GM13976 (cell line): ENCODE measurements at regions not wholly inside any gene's neighbourhood (a gene's known extent, or its start where the extent isn't known, plus 50 kb on each side); places are given as distances from the start of the nearest gene placed in this dataset.
"Not testable (repeated sequence)": the region's sequence is repeated elsewhere in the genome, so short reads cannot be mapped to it uniquely, and the experiment has no call there.

Source experiments
- DNase-seq: peaks from one replicate; pipeline ENCODE4 v3.0.0; 2012; ENCODE audit warnings: low spot score
- in situ Hi-C: fragments of 300-500 bp; cut with MboI; formaldehyde crosslinking; loops from one replicate; pipeline ENCODE4 v1.12.0; 2022; ENCODE audit warnings: low sequenced_read_pairs, mixed read lengths, inconsistent platforms; ENCODE audit not compliant: unreplicated experiment
- TF ChIP-seq, protein P1 (sequence below): IDR thresholded peaks from 2 replicates; pipeline ENCODE4 v1.5.1; 2012; ENCODE audit warnings: borderline replicate concordance, mild to moderate bottlenecking; ENCODE audit not compliant: insufficient read depth; ENCODE audit errors: extremely low read depth, missing control alignments, control extremely low read depth

DNA sequence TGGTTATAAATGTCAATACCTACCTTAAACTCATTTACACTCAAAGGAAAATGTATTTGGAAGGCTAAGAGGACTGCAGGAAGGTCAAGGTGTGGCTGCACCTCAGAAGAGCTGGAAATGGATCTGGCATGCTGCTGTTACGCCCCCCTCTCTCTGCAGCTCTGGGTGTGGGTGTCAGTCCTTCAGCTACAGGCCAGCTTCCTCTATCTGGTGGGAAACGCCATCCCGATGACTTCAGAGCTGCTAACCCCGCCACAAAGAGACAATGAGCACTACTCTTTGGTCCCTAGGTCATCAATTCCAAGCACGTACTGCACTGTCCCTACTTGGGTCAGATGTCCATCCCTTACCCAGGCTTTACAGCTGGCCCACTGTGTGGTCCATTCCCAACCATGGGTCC is 74.2 kb downstream of the TEX35 start:
- TF ChIP-seq, protein P1, sequence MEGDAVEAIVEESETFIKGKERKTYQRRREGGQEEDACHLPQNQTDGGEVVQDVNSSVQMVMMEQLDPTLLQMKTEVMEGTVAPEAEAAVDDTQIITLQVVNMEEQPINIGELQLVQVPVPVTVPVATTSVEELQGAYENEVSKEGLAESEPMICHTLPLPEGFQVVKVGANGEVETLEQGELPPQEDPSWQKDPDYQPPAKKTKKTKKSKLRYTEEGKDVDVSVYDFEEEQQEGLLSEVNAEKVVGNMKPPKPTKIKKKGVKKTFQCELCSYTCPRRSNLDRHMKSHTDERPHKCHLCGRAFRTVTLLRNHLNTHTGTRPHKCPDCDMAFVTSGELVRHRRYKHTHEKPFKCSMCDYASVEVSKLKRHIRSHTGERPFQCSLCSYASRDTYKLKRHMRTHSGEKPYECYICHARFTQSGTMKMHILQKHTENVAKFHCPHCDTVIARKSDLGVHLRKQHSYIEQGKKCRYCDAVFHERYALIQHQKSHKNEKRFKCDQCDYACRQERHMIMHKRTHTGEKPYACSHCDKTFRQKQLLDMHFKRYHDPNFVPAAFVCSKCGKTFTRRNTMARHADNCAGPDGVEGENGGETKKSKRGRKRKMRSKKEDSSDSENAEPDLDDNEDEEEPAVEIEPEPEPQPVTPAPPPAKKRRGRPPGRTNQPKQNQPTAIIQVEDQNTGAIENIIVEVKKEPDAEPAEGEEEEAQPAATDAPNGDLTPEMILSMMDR: no peak
- in situ Hi-C loops: no loop called here
- no peak for DNase-seq

DNA sequence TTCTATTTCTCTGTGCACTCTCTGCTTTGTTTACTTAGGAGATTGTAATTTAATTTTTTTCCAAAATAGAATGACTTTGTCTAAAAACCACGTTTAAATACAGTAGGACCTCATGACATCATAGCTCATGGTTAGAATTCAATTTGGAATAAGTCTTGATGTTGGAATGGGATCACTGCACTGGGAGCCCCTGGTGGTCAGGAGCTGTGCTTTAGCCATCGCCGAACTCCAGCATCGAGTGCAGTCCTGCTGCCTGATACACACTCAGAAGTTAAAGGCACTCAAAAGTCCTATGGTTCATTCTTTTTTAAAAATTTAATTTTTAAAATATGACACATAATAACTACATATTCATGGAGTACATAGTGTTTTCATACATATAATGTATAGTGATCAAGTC is 75.1 kb downstream of the TEX35 start:
- TF ChIP-seq, protein P1: no peak
- DNase-seq: no peak
- in situ Hi-C loops: no loop called here

DNA sequence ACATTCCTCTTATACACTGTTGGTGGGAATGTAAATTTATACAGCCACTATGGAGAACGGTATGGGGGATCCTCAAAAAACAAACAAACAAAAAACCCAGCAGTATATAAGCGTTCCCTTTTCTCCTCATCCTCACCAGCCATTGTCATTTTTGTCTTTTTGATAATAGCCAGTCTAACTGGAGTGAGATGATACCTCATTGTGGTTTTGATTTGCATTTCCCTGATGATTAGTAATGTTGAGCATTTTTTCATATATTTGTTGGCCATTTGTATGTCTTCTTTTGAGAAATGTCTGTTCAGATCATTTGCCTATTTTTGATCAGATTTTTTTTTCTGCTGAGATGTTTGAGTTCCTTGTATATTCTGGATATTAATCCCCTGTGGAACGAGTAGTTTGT is 76.1 kb downstream of the TEX35 start:
- DNase-seq, in situ Hi-C loops: not testable (repeated sequence)

DNA sequence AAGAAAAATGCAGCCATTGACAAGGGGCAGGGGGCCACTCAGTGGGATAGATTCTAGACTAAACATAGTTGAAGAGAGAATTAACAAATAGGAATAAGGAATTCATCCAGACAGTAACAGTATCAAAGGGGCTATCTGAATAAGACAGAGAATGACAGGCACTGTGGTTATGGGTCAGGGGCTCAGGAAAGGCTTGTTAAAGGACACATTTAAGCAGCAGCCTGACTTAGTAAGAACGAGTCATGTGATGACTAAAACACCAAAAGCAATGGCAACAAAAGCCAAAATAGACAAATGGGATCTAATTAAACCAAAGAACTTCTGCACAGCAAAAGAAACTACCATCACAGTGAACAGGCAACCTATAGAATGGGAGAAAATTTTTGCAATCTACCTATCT is 78.9 kb downstream of the TEX35 start:
- DNase-seq, in situ Hi-C loops: not testable (repeated sequence)

DNA sequence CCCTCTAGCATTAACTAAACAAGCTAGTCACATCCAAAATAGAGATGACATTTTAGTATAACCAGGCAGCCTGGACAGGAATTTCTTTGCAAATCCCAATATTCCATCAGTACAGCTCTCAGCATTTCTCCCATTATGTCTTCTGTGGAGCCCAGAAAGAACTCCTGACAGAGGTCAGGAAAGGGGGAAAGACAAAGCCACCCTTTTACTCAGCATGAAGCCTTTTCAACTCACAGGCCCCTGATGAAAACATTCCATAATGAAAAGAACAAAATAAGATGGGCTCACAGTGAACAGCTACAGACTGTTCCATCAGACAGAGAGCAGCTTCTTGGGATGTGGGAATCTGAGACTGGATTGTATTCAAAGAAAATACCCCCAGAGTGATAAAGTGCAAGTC is 80.6 kb downstream of the TEX35 start:
- in situ Hi-C loops: no loop called here
- no peak for DNase-seq
- TF ChIP-seq, protein P1: no peak

DNA sequence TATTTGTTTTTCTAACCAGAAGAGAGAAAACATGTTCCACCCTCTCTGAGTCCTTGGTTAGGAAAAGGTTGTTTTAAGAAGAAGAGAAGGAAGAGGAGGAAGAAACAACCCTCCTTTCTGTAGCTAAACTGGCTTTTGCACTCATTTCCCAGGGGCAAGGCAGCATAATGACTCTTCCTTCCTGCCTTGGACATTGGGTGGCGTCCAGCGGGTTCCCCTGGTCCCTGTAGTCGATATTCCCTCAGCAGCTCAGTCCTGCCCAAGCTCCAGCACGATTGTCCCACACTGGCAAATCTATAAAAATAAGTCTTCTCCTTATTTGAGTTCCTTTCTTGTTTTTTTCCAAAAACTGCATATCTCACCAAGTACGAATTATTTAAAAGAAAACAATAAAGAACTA is 81.2 kb downstream of the TEX35 start:
- in situ Hi-C loops: no loop called here
- no peak for DNase-seq
- TF ChIP-seq, protein P1: no peak

DNA sequence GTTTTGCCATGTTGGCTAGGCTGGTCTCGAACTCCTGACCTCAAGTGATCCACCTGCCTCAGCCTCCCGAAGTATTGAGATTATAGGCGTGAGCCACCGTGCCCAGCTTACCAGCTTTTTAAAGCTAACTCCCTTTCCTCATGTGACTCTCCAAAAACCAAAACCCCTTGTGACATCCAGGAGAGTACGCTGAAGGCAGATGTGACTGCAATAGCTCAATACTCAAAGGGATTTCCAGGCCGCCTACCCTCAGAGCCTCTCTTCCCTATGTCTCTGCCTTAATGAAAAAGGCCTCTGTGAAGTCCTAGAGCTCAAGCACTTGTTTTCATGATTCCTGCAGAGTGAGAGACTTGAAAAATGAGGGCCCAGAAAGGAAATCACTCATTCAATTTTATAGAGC is 82.6 kb downstream of the TEX35 start:
- DNase-seq: no peak
- in situ Hi-C loops: no loop called here
- TF ChIP-seq, protein P1: no peak

DNA sequence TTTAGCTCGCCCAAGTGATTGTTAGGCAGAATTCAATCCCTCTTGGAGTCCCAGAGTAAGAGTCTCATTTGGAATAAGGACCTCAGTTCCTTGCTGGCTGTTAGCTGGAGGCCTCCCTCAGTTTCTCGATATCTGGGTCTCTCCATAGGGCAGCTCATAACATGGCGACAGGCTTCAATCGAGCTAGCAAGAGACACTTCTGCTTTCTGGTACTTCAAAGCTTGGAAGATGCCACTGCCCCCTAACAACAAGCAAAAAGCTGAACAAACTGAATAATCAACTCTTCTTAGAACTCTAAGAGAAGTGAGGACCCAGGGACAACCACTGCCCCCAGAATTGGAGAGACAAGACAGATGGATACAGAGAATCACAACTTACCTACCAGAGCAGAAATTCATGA is 86.2 kb downstream of the TEX35 start:
- in situ Hi-C loops: no loop called here
- TF ChIP-seq, protein P1: no peak
- DNase-seq: no peak
